BJ (cell line): ENCODE measurements at regions not wholly inside any gene's neighbourhood (a gene's known extent, or its start where the extent isn't known, plus 50 kb on each side); places are given as distances from the start of the nearest gene placed in this dataset.

ENCODE experiments used
- CTCF ChIA-PET: fragments of 350-600 bp; formaldehyde crosslinking; extraction: SDS; loops from one replicate; lab custom pipeline; 2021; ENCODE audit warnings: antibody characterized with exemption, inconsistent platforms; lab: Yijun Ruan, JAX
- POLR2A ChIA-PET: fragments of 300-600 bp; sonication (Branson Sonifier 250); formaldehyde crosslinking; extraction: SDS; loops from one replicate; lab custom pipeline; 2021; ENCODE audit warnings: antibody characterized with exemption; lab: Charles Lee
- DNase-seq: peaks from one replicate; pipeline ENCODE4 v3.0.0-alpha.2; 2011; ENCODE audit warnings: low read depth
- H3K27me3 ChIP-seq: 2 replicates; pipeline ENCODE4 v1.6.0; 2011; ENCODE audit warnings: low read length; ENCODE audit not compliant: control insufficient read depth, insufficient read depth
- H3K36me3 ChIP-seq: 2 replicates; pipeline ENCODE4 v1.5.1; 2011; ENCODE audit warnings: low read length; ENCODE audit not compliant: control insufficient read depth, insufficient read depth
- H3K4me3 ChIP-seq: 2 replicates; pipeline ENCODE4 v1.5.1; 2011; ENCODE audit warnings: low read depth, mild to moderate bottlenecking, control low read depth, low read length
- TF ChIP-seq, protein P1 (sequence below): IDR thresholded peaks from 2 replicates; pipeline ENCODE4 v1.5.1; 2011; ENCODE audit warnings: low read depth, mild to moderate bottlenecking, control low read depth, inconsistent platforms, low read length, moderate library complexity; ENCODE audit not compliant: insufficient read depth

- H3K27me3 ChIP-seq = peaks cover 3% of the 10 kb centered on the region
- POLR2A ChIA-PET = no interaction called here
- no peak for DNase-seq
- no peaks in the 10 kb centered on the region for H3K36me3 ChIP-seq
- TF ChIP-seq, protein P1, sequence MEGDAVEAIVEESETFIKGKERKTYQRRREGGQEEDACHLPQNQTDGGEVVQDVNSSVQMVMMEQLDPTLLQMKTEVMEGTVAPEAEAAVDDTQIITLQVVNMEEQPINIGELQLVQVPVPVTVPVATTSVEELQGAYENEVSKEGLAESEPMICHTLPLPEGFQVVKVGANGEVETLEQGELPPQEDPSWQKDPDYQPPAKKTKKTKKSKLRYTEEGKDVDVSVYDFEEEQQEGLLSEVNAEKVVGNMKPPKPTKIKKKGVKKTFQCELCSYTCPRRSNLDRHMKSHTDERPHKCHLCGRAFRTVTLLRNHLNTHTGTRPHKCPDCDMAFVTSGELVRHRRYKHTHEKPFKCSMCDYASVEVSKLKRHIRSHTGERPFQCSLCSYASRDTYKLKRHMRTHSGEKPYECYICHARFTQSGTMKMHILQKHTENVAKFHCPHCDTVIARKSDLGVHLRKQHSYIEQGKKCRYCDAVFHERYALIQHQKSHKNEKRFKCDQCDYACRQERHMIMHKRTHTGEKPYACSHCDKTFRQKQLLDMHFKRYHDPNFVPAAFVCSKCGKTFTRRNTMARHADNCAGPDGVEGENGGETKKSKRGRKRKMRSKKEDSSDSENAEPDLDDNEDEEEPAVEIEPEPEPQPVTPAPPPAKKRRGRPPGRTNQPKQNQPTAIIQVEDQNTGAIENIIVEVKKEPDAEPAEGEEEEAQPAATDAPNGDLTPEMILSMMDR = no peak
- CTCF ChIA-PET = no interaction called here
- no peak overlapping the region for H3K4me3 ChIP-seq
Measured at GRCh38 chr3:107976202-107976800, 114.5 kb downstream of the CD47 start.

DNA sequence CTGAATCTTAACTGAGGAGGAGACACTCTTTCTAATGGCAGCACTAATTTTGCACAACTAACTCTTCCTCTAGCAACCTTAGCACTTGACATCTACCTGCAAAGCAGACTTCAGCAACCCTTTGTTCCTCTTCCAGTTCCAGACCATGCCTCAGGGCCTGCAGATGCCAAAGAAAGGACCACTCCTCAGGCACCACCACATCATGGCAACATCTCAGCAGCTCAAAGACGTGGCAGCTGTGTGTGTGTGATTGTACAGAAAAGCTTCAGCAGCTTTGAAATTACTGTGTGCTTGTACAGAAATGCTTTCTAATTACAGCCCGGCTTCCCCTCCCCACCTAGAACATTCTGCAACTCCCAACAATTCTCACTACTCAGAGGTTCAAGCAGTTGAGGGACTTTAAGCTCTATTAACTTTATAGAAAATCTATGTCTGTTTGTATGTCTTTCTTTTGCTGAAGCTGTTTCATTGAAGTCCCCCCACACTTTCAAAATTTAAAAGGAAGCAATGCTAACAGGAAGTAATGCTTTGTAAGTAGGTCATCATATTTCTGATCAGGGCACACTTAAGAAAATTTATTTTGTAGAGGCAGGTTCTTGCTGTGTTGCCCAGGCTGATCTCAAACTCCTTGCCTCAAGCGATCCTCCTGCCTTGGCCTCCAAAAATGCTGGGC, 115.2 kb downstream of the CD47 start:
- POLR2A ChIA-PET = no interaction called here
- Histone ChIP-seq H3K36me3 (no peaks in the 10 kb centered on the region), H3K4me3 (no peak overlapping the region), H3K27me3 (peaks cover 3% of the 10 kb centered on the region)
- TF ChIP-seq, protein P1 = no peak
- CTCF ChIA-PET = no interaction called here
- no peak for DNase-seq

DNA sequence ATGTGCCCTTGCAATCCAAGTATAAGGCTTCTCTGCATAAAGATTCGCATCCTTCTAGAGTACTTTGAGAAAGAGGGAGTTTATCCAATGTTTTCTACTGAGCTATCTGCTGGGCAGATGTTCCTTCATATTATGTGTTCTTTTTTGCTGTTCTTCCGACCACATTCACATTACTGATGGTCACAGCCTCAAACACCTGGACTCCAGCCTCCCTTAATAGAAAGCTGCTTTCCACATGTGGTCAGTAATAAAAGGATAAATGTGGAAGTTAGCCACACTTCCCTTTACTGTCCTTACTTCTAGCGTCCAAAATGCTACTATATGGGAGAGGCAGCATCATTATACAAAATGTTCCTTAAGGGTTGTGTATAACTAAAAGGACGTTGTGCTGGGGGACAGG, 116.9 kb downstream of the CD47 start:
- no peak for DNase-seq
- H3K36me3 ChIP-seq = no peaks in the 10 kb centered on the region
- peaks cover 3% of the 10 kb centered on the region for H3K27me3 ChIP-seq
- CTCF ChIA-PET = interaction anchor here (0.6 to 1.2 kb wide), 2 partner anchors 26 to 30 kb away, joined by 3 read pairs; no protein-coding TSS in a partner anchor
- TF ChIP-seq, protein P1 = no peak
- H3K4me3 ChIP-seq = no peak overlapping the region
- POLR2A ChIA-PET = no interaction called here

DNA sequence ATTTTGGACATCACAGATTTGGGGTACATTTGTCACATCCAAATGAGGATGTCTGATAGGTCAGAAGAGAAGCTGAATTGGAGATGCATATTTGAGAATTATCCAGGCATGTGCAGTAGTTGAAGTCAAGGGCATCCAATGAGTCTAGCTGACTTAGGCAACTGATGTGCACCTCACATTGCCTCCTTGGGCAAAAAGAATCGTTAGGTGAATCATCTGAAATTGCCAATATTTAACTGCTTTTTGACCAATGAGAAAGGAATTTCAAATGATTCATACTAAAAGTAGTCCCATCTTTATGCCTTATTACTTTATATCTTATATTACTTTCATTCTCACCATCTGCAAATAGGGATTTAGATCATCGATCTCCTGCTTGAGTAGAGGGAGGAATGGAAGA, 117.7 kb downstream of the CD47 start:
- peaks cover 1% of the 10 kb centered on the region for H3K27me3 ChIP-seq
- TF ChIP-seq, protein P1 = no peak
- ChIA-PET POLR2A (no interaction called here), CTCF (no interaction called here)
- H3K36me3 ChIP-seq = no peaks in the 10 kb centered on the region
- DNase-seq = no peak
- no peak overlapping the region for H3K4me3 ChIP-seq

DNA sequence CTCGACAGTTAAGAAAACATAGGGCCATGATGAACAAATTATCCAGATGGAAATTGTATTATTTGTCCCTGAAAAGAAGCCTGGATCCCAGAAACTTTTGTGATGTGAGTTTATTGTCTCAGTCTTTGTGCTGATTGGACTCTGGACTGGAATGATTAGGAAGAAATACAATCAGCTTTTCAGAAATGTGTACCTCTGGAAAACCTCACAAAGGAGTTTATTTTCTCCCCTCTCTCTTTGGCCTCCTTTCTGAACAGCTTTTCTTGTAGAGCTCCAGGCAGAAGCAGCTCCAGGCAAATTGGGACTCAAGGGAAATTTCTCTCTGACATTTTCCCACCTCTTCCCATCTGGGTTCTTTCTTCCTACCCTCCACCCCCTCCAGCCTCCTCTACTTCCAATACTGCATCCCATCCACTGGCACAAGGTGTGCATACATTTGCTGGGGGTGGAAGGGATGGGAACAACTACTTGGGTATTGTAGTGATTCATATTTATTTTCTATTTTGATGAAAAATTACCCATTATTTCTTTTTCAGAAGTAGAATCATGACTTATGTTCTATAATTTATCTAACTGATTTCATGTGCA, 119.7 kb downstream of the CD47 start:
- Histone ChIP-seq H3K27me3 (no peaks in the 10 kb centered on the region; the same call in 1 of the 2 replicates), H3K4me3 (no peak overlapping the region), H3K36me3 (no peaks in the 10 kb centered on the region)
- no peak for DNase-seq
- ChIA-PET CTCF (interaction anchor here (1.2 kb wide), 1 partner anchor 45 kb away, joined by 3 read pairs; no protein-coding TSS in a partner anchor), POLR2A (no interaction called here)
- TF ChIP-seq, protein P1 = no peak
